H54 (cell line): ENCODE measurements at regions not wholly inside any gene's neighbourhood (a gene's known extent, or its start where the extent isn't known, plus 50 kb on each side); places are given as distances from the start of the nearest gene placed in this dataset.

ENCODE experiments used
- DNase-seq: peaks from one replicate; pipeline ENCODE4 v3.0.0; 2011; ENCODE audit warnings: low spot score, mixed read lengths; ENCODE audit not compliant: insufficient read length
- FAIRE-seq: peaks from 3 replicates; lab custom pipeline; 2011; peaks lifted over from hg19 to GRCh38; lab: Jason Lieb, UNC
- POLR2A ChIP-seq: IDR thresholded peaks from 2 replicates; pipeline ENCODE4 v1.6.1; 2011; ENCODE audit warnings: low read depth, mild to moderate bottlenecking, low read length

DNA sequence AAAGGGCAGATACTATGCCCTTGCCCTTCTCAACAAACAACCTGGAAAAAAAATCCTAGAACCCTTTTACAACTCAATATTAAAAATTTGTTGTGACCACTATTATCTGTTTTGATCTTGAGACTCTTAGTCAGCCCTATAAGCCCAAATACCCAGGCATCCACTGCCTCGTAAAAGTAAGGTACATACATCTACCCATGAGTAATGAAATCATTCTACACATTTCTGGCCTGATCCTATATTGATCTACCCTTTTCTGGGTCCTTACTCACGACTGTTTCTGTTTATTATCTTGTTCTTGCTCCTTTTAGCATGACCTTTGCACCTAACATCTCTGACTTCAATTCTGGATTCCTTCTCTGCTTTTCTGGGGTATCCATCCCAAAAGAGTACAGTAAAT is 56.8 kb downstream of the SCG2 start:
- DNase-seq, result no peak
- no peak for FAIRE-seq
- TF ChIP-seq POLR2A, result no peak

DNA sequence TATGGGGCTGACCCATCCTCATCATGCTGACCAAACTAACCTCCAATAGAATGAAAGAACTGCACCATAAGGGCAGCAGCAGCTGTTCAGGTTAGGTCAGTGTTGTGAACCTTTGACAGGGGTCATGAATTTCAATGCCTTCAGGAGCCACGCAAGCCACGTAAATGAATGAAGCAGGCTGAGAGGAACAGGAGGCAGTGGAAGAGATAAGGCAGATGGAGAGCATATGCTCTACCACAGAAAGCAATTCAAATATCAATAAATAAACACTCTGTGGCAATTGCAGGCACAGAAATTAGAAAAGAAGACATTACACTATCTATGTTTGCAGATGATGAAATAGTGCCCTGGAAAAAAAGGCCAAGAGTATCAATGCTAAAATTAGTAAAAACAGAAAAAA is 56.3 kb downstream of the SCG2 start:
- DNase-seq (no peak), FAIRE-seq (no peak)
- no peak for TF ChIP-seq POLR2A
